ENCODE measurements at regions not wholly inside any gene's neighbourhood (a gene's known extent, or its start where the extent isn't known, plus 50 kb on each side); places are given as distances from the start of the nearest gene placed in this dataset.

- intact Hi-C loops (cut with DNase I; ENCODE audit: low total_unique reads) = no loop called here
- Histone ChIP-seq H3K4me3 (no peak overlapping the region), H3K4me1 (peaks cover 4% of the 10 kb centered on the region), H3K27ac (no peak overlapping the region), H3K36me3 (ENCODE audit: low read depth, missing control alignments) (no peaks in the 10 kb centered on the region), H3K27me3 (no peaks in the 10 kb centered on the region), H3K9me3 (no peaks in the 10 kb centered on the region)
- TF ChIP-seq POLR2A (IDR thresholded peaks at IDR 0.05) (no peak), CTCF (IDR thresholded peaks at IDR 0.05) (no peak)
- DNase-seq = no peak
- WGBS, 2 donors = 84 to 95% methylated on average over 2 of the region's 2 CpGs
These were observed 125.6 kb upstream of the STXBP5 start for GRCh38 chr6:147078602-147079001.

DNA sequence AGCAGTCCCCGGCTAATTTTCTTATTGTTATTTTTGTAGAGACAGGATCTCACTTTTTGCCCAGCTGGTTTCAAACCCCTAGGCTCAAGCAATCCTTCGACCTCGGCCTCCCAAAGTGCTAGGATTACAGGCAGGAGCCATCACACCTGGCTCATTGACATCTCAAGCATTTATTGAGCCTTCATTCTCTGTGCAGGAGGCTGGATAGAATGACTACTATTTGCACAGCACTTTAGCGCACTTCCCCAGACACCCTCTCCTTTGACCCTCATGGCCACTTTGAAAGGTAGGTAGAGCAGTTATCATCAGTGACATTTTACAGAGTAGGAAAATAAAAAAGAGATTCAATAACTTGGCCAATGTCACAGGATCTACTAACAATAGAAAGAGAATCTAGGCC lies 124.0 kb upstream of the STXBP5 start:
- peaks cover 4% of the 10 kb centered on the region for H3K4me1 ChIP-seq
- WGBS, 2 donors = 90 to 92% methylated on average over 4 of the region's 4 CpGs
- H3K27me3 ChIP-seq = no peaks in the 10 kb centered on the region
- H3K9me3 ChIP-seq = no peaks in the 10 kb centered on the region
- no peaks in the 10 kb centered on the region for H3K36me3 ChIP-seq (ENCODE audit: low read depth, missing control alignments)
- TF ChIP-seq POLR2A (IDR thresholded peaks at IDR 0.05) (no peak), CTCF (IDR thresholded peaks at IDR 0.05) (no peak)
- no peak overlapping the region for H3K27ac ChIP-seq
- intact Hi-C loops (cut with DNase I; ENCODE audit: low total_unique reads) = no loop called here
- no peak for DNase-seq
- no peak overlapping the region for H3K4me3 ChIP-seq

DNA sequence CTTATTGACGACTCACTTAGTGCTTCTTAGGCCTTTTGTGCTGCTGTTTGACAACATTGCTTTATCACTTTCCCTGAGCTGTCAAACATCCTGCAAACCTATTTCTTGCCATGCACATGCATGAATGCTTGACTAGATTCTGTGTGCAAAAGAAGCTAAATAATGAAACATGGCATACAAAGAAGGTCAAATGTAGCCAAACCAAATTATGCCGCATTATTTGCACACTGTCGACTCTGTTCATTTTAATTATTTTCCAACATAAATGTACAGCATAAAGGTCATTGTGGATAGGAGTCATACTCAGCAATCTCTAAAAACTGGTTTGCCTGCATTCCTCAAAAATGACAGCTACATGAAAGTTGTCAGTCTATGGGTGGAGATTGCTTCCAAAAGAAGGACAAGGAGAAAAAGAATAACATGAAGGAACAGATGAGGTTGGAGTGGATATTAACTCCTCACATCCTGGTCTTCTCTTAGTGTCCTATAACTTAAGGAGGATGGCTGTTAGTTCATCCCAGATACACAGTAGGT lies 123.1 kb upstream of the STXBP5 start:
- WGBS, 2 donors = 77 to 78% methylated on average over 3 of the region's 3 CpGs
- Histone ChIP-seq H3K4me3 (no peak overlapping the region), H3K27me3 (no peaks in the 10 kb centered on the region), H3K36me3 (ENCODE audit: low read depth, missing control alignments) (no peaks in the 10 kb centered on the region), H3K9me3 (no peaks in the 10 kb centered on the region), H3K27ac (no peak overlapping the region), H3K4me1 (no peaks in the 10 kb centered on the region)
- no peak for DNase-seq
- TF ChIP-seq CTCF (IDR thresholded peaks at IDR 0.05) (no peak), POLR2A (IDR thresholded peaks at IDR 0.05) (no peak)
- intact Hi-C loops (cut with DNase I; ENCODE audit: low total_unique reads) = no loop called here

GRCh38 chr6:147087641-147088040 lies 116.6 kb upstream of the STXBP5 start:
- no peaks in the 10 kb centered on the region for H3K4me1 ChIP-seq
- no peak for DNase-seq
- intact Hi-C loops (cut with DNase I; ENCODE audit: low total_unique reads) = no loop called here
- TF ChIP-seq POLR2A (IDR thresholded peaks at IDR 0.05) = no peak
- TF ChIP-seq CTCF (IDR thresholded peaks at IDR 0.05) = no peak
- no peaks in the 10 kb centered on the region for H3K36me3 ChIP-seq (ENCODE audit: low read depth, missing control alignments)
- H3K27ac ChIP-seq = no peak overlapping the region
- H3K27me3 ChIP-seq = no peaks in the 10 kb centered on the region
- no peak overlapping the region for H3K4me3 ChIP-seq
- no peaks in the 10 kb centered on the region for H3K9me3 ChIP-seq

- TF ChIP-seq POLR2A (IDR thresholded peaks at IDR 0.05) = no peak
- 88 to 94% methylated on average over 1 of the region's 1 CpG for WGBS, 2 donors
- Histone ChIP-seq H3K4me3 (no peak overlapping the region), H3K4me1 (no peaks in the 10 kb centered on the region), H3K27ac (no peak overlapping the region), H3K9me3 (no peaks in the 10 kb centered on the region), H3K36me3 (ENCODE audit: low read depth, missing control alignments) (no peaks in the 10 kb centered on the region), H3K27me3 (no peaks in the 10 kb centered on the region)
- DNase-seq = no peak
- intact Hi-C loops (cut with DNase I; ENCODE audit: low total_unique reads) = no loop called here
These were observed 115.4 kb upstream of the STXBP5 start for GRCh38 chr6:147088861-147089260.
